Retinal pigment epithelial cell (primary cell): ENCODE measurements at regions not wholly inside any gene's neighbourhood (a gene's known extent, or its start where the extent isn't known, plus 50 kb on each side); places are given as distances from the start of the nearest gene placed in this dataset.

Experiments used
- DNase-seq: peaks from one replicate; pipeline ENCODE4 v3.0.0-alpha.2; 2010; ENCODE audit warnings: low read depth
- H3K4me3 ChIP-seq: 2 replicates; pipeline ENCODE4 v1.5.1; 2011; ENCODE audit warnings: mild to moderate bottlenecking, low read length, control low read depth, moderate library complexity
- TF ChIP-seq, protein P1 (sequence below): conservative IDR thresholded peaks from 2 replicates; pipeline ENCODE4 v1.5.1; 2011; ENCODE audit warnings: low read depth, low read length, control low read depth, inconsistent platforms

DNA sequence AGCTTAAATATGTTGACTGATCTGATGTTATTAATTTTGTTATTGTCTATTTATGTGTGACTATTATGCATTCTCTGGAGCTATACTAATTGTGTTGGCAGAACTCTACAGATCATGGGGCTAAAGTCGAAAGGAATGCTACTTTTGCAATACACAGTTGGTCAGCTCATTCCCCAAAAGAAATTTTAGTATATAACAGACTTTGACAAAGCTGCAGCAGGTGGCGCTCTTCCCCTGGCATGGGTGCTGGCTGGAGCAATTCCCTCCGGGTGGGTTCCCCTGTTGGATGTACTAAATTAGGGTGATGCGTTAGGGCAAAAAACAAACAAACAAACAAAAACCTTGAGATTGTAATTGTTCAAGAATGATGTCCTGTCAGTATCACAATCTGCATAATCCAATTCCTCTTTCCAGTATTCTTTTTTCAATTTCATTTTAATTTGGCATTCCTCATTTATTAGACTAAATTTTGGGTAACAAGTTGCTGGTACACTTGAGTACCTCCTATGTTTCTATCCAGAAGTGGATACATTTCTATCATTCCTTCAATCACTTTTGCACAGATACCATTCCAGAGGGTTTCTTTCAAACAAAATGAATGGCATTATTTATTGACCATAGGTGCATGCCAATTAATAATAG, 322.8 kb upstream of the EDNRB start:
- TF ChIP-seq, protein P1, sequence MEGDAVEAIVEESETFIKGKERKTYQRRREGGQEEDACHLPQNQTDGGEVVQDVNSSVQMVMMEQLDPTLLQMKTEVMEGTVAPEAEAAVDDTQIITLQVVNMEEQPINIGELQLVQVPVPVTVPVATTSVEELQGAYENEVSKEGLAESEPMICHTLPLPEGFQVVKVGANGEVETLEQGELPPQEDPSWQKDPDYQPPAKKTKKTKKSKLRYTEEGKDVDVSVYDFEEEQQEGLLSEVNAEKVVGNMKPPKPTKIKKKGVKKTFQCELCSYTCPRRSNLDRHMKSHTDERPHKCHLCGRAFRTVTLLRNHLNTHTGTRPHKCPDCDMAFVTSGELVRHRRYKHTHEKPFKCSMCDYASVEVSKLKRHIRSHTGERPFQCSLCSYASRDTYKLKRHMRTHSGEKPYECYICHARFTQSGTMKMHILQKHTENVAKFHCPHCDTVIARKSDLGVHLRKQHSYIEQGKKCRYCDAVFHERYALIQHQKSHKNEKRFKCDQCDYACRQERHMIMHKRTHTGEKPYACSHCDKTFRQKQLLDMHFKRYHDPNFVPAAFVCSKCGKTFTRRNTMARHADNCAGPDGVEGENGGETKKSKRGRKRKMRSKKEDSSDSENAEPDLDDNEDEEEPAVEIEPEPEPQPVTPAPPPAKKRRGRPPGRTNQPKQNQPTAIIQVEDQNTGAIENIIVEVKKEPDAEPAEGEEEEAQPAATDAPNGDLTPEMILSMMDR = peak; percentile 85
- DNase-seq = peak; percentile 30
- H3K4me3 ChIP-seq = no peak overlapping the region

DNA sequence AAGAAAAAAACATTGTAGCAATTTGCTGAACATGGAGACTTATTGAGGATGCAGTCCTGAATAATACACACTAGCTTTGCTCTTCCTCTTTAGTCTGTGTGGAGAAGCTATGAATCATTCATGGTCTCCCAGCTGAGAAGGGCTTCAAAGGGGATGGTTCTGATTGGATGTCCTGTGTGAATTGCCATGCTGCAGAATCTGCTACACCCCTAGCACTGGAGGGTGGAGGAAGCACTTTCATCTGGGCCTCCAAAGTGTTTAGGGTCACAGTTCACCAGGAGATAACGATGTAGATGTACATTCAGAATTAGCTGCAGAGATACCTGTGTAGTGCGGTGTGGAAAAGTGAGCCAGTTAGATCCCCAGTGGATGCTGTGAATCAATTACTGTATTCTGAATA, 321.1 kb upstream of the EDNRB start:
- TF ChIP-seq, protein P1 = no peak
- no peak overlapping the region for H3K4me3 ChIP-seq
- no peak for DNase-seq

DNA sequence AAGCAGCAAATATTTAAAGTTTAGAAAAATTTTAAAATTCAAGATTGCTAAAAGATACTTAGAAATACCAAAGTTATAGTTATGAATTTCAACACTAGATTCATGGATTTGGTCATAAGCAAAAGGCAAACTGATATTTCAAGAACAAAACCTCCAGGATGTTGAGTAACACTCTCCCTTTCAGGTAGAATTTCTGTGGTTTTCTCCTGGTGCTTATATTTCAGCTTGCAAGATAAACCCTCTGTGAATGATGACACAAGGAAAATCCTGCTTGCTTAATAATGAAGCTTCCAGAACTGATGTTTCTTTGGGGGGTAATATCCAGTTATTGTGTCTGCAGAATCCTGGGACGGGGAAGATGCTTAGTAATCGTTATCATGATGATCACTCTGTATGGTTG, 320.3 kb upstream of the EDNRB start:
- DNase-seq = no peak
- TF ChIP-seq, protein P1 = no peak
- H3K4me3 ChIP-seq = no peak overlapping the region

DNA sequence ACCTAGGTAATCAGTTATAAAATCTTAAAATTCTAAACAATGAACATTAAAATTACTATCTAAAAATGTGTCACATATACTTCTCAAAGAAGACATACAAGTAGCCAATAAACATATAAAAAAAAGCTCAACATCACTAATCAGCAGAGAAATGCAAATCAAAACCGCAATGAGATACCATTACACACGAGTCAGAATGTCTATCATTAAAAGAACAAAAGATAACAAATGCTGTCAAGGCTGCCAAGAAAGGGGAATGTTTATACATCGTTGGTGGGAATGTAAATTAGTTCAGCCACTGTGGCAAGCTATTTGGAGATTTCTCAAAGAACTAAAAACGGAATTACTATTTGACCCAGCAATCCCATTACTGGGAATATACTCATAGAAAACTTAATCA, 310.3 kb upstream of the EDNRB start:
- TF ChIP-seq, protein P1 = no peak
- no peak for DNase-seq
- no peak overlapping the region for H3K4me3 ChIP-seq

DNA sequence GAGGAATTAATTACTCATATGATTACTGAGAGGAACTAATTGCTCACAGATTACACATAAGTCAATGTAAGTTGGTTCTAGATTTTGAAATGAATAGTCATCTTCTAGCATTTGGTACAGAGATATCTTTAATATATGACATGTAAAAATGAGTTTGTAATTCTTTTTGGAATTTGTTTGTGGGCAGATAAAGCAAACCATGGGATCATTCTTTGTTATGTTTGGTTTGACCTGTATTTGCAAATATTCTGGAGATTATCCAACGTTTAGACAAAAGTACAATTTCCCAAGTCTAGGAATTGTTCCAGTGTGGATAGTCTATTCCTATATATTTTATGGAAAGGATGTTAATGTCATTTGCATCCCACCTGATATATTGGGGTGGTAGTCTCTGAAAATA, 309.6 kb upstream of the EDNRB start:
- no peak overlapping the region for H3K4me3 ChIP-seq
- TF ChIP-seq, protein P1 = no peak
- no peak for DNase-seq

DNA sequence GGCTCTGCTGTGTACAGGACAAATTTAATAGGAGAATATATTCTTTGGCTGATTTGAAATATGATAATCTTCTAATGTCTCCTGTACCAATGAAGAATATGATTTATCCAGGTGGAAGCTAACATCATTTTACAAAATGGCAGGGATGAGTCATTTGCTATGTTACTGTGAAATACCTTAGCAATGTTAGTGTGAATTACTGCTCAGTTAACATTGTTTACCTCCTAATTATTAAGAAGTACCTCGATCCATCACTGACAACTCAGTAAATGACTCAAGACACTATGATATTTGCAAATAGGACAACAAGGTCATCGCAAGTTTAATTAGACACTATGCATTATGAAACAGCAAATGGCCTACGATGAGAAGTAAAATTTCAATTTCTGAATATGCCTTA, 309.1 kb upstream of the EDNRB start:
- no peak for DNase-seq
- TF ChIP-seq, protein P1 = no peak
- H3K4me3 ChIP-seq = no peak overlapping the region

DNA sequence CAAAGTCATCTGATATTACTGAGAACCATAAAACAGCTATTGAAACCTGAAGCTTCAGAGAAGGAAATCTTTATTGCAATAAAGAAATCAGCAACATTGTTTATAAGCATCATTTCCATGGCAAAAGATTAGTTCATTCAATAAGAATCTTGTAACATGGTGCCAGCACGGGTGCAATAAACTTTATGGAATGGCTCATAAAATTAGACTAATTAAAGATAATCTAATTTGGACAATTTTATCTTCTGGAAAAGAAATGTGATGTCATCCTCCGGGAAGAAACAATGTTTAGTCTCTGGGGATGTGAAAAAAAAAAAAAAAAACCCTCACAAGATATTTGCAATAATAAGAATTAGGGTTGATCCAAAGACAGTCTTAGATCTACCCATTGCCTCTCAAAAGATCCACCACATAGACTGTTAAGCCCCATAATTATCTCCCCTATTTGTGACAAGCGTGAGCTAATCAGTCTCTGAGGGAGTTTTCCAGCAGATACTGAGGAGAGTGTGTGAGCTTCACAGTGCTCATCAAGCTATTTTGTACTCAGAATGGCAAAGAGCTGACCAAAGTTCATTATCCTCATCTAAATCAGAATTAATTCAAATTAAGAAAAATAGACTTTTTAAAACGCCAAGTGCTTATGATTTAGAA, 297.0 kb upstream of the EDNRB start:
- DNase-seq = no peak
- no peak overlapping the region for H3K4me3 ChIP-seq
- TF ChIP-seq, protein P1 = no peak
